Heart left ventricle (tissue), 16 donors: ENCODE measurements at regions not wholly inside any gene's neighbourhood (a gene's known extent, or its start where the extent isn't known, plus 50 kb on each side); places are given as distances from the start of the nearest gene placed in this dataset.
A peak's percentile ranks its signal among the peaks of the same experiment; 100 is the strongest.

Source experiments
- ATAC-seq, 4 donors: fragments of 200-7000 bp; cut with Tn5 transposase; one replicate each; pipeline ENCODE4 v1.9.1; 2020 to 2022; ENCODE audit warnings: moderate library complexity in 4 of 4, mild to moderate bottlenecking in 3 of 4, moderate number of reproducible peaks in 1 of 4
- DNase-seq, 5 donors: peaks; one replicate each; pipeline ENCODE4 v3.0.0-alpha.2; 2020
- H3K27ac ChIP-seq, 12 donors: fragments of 200-600 bp; sonication (generic) in 4 of 12; one replicate each; pipeline versions ENCODE4 v1.5.0 to v1.8.0; 2016 to 2022; ENCODE audit warnings: mild to moderate bottlenecking in 2 of 12
- H3K27me3 ChIP-seq, 9 donors: fragments of 200-600 bp; sonication (generic) in 2 of 9; one replicate each; pipeline versions ENCODE4 v1.5.1 to v1.8.0; 2016 to 2022; ENCODE audit warnings: mild to moderate bottlenecking in 3 of 9
- H3K36me3 ChIP-seq, 9 donors: fragments of 200-600 bp; sonication (generic) in 2 of 9; one replicate each; pipeline versions ENCODE4 v1.5.0 to v1.8.0; 2018 to 2022; ENCODE audit warnings: mild to moderate bottlenecking in 2 of 9
- H3K4me1 ChIP-seq, 12 donors: fragments of 200-600 bp; sonication (generic) in 4 of 12; one replicate each; pipeline versions ENCODE4 v1.5.0 to v1.8.0; 2016 to 2022; ENCODE audit warnings: mild to moderate bottlenecking in 3 of 12
- H3K4me3 ChIP-seq, 12 donors: fragments of 200-600 bp; sonication (generic) in 4 of 12; one replicate each; pipeline versions ENCODE4 v1.5.0 to v1.8.0; 2017 to 2022; ENCODE audit warnings: mild to moderate bottlenecking in 9 of 12, moderate library complexity in 4 of 12
- H3K9me3 ChIP-seq, 12 donors: fragments of 200-600 bp; sonication (generic) in 4 of 12; one replicate each; pipeline versions ENCODE4 v1.5.0 to v1.8.0; 2016 to 2022; ENCODE audit warnings: mild to moderate bottlenecking in 1 of 12
- CTCF ChIP-seq, 12 donors: fragments of 200-600 bp; sonication (generic) in 4 of 12; IDR thresholded peaks; one replicate each; pipeline versions ENCODE4 v1.5.0 to v1.8.0; 2018 to 2022; ENCODE audit warnings: antibody characterized with exemption in 12 of 12, mild to moderate bottlenecking in 5 of 12
- POLR2A ChIP-seq, 2 donors: fragments of 450-650 bp; IDR thresholded peaks; one replicate each; pipeline ENCODE4 v1.6.1; 2017; ENCODE audit warnings: antibody characterized with exemption in 2 of 2, mild to moderate bottlenecking in 2 of 2, moderate library complexity in 2 of 2
- WGBS, 4 donors: extraction: QIAGEN DNeasy Blood & Tissue Kit in 2 of 4; methylation state at CpG; one replicate each; pipeline versions ENCODE4 v1.1.5 to v1.1.7; 2013 to 2018; 5-methylcytosine and 5-hydroxymethylcytosine counted together
- intact Hi-C, 10 donors: fragments of 100-400 bp; cut with DNase I; formaldehyde crosslinking; loops; one replicate each; pipeline versions ENCODE4 v1.11.1 to v1.14.2; 2022
- donor health status: ischemic (EF 13 %, LVEDD 7.1; RV severe dilation, severe dysfunction).
- donor health status: healthy with polysubstance abuse.
- donor health status: DM: no; HTN: yes; CAD: no.
- donor health status: DM: no; HTN: no; CAD: no.
- donor health status: ischemic (EF 25% LVEDD 6.9; RV normal size, moderate dysfunction).
- donor health status: ischemic (EF 25% LVEDD 5.7; RV mildly dilated, moderate dysfunction).
- donor health status: healthy.
- donor health status: DM: yes; HTN: yes; CAD: no.
- donor health status: ischemic (EF 35%, LVEDD 5.7; RV mildly dilated, moderate dysfunction).
- donor health status: nonischemic (EF 11% LVEDD 7.7; RV severe dilation, severe dysfunction).
- donor health status: DM: yes; HTN: yes; CAD: no.
- donor health status: PGD.
- donor health status: ischemic (EF 29% LVEDD 5.4; RV normal size, mild dysfunction).
- donor health status: nonischemic (EF 23%, LVEDD 6.1; RV moderate dilation, normal function).

- Histone ChIP-seq H3K27ac (no peak overlapping the region), H3K27me3 (no peaks in the 10 kb centered on the region), H3K9me3 (no peaks in the 10 kb centered on the region), H3K36me3 (no peaks in the 10 kb centered on the region), H3K4me1 (peaks cover 0 to 27% (median 8%) of the 10 kb centered on the region in 12 donors), H3K4me3 (no peak overlapping the region)
- intact Hi-C loops, result no loop called here
- ATAC-seq, result no peak
- no peak for DNase-seq
- TF ChIP-seq CTCF (IDR thresholded peaks at IDR 0.05), result no peak
- no peak for TF ChIP-seq POLR2A (IDR thresholded peaks at IDR 0.05)
These were observed 85.9 kb upstream of the MDM1 start for GRCh38 chr12:68418137-68418460.

GRCh38 chr12:68420225-68421010, 88.3 kb upstream of the MDM1 start:
- no peak for TF ChIP-seq POLR2A (IDR thresholded peaks at IDR 0.05)
- TF ChIP-seq CTCF (IDR thresholded peaks at IDR 0.05), result no peak
- H3K9me3 ChIP-seq, result no peaks in the 10 kb centered on the region
- H3K36me3 ChIP-seq, result no peaks in the 10 kb centered on the region
- DNase-seq, result no peak
- peak in 3 of 4 donors; percentile 51 to 70 (median 63) for ATAC-seq
- 56 to 75% (median 60%) methylated on average over 11 of the region's 11 CpGs for WGBS, 4 donors
- no peaks in the 10 kb centered on the region for H3K27me3 ChIP-seq
- H3K4me1 ChIP-seq, result peaks cover 0 to 28% (median 8%) of the 10 kb centered on the region in 12 donors
- intact Hi-C loops, result no loop called here
- H3K27ac ChIP-seq, result peak overlapping the region in 5 of 12 donors; percentile 4 to 78 (median 24)
- no peak overlapping the region for H3K4me3 ChIP-seq

GRCh38 chr12:68422159-68422558, 90.0 kb upstream of the MDM1 start:
- Histone ChIP-seq H3K27ac (peak overlapping the region in 1 of 12 donors; percentile 78), H3K27me3 (no peaks in the 10 kb centered on the region), H3K9me3 (no peaks in the 10 kb centered on the region), H3K4me1 (peaks cover 0 to 28% (median 8%) of the 10 kb centered on the region in 12 donors), H3K4me3 (no peak overlapping the region), H3K36me3 (no peaks in the 10 kb centered on the region)
- 76 to 83% (median 81%) methylated on average over 3 of the region's 3 CpGs for WGBS, 4 donors
- intact Hi-C loops, result no loop called here
- ATAC-seq (no peak), DNase-seq (no peak)
- no peak for TF ChIP-seq POLR2A (IDR thresholded peaks at IDR 0.05)
- TF ChIP-seq CTCF (IDR thresholded peaks at IDR 0.05), result no peak

- no peak for TF ChIP-seq POLR2A (IDR thresholded peaks at IDR 0.05)
- TF ChIP-seq CTCF (IDR thresholded peaks at IDR 0.05), result no peak
These were observed 90.9 kb upstream of the MDM1 start for GRCh38 chr12:68422956-68423574.

More at GRCh38 chr12:68422956-68423574, 90.9 kb upstream of the MDM1 start:
- 40 to 56% (median 50%) methylated on average over 7 of the region's 7 CpGs for WGBS, 4 donors
- no peak overlapping the region for H3K4me3 ChIP-seq
- peaks cover 0 to 28% (median 8%) of the 10 kb centered on the region in 12 donors for H3K4me1 ChIP-seq
- H3K27me3 ChIP-seq, result no peaks in the 10 kb centered on the region
- H3K27ac ChIP-seq, result no peak overlapping the region
- peak in 1 of 4 donors; percentile 94 for ATAC-seq
- DNase-seq, result no peak
- H3K9me3 ChIP-seq, result no peaks in the 10 kb centered on the region
- H3K36me3 ChIP-seq, result no peaks in the 10 kb centered on the region
- intact Hi-C loops, result no loop called here
